HCEC 1CT (cell line): ENCODE measurements at regions not wholly inside any gene's neighbourhood (a gene's known extent, or its start where the extent isn't known, plus 50 kb on each side); places are given as distances from the start of the nearest gene placed in this dataset.

ENCODE experiments used
- DNase-seq: peaks from one replicate; pipeline ENCODE4 v3.0.0-alpha.2; 2017

DNA sequence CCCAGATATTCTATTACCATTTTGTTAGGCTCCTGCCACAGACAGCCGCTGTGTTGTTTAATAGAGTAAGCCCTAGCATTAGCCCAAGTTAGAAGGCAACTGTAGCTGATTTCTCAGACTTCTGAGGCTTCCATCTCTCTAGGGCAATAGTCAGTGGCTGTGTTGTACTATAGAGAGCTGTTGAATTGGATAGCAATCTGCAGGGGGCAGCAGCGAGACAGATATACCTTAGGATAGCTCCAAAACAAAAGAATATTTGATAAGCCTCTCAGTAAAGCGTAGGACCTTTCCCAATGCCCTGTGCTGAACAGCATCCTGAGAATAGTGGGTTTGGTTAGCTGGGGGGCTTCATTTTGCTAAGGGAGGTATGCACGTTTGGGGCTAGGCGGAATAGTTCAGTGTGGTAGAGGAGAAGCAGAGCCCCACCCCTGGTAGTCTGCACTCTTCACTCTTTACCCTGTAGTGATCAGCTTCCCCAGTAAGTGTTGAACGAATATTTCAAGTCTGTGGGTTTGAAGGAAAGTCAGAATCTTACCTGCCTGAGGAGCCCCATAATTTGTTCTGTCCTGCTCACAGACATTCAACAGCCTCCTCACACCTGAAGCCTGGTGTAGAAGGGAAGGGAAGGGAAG, 515.1 kb downstream of the INSC start:
- no peak for DNase-seq

DNA sequence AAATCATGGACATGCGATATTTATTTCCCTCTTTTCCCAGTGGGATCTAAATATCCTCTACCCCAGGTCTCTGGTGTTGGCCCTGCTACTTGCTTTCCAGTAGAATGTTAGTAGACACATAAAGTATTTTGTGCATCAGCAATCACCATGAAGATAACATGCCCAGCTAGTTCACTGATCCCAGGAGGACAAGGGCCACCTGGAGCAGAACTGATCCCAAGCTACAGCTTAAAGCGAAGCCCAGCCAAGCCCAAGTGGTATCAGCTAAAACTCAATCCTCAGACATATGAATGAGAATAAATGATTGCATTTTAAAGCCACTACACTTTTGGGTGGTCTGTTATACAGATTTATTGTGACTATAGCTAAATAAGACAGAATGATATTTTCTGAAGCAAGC, 516.2 kb downstream of the INSC start:
- DNase-seq: no peak

DNA sequence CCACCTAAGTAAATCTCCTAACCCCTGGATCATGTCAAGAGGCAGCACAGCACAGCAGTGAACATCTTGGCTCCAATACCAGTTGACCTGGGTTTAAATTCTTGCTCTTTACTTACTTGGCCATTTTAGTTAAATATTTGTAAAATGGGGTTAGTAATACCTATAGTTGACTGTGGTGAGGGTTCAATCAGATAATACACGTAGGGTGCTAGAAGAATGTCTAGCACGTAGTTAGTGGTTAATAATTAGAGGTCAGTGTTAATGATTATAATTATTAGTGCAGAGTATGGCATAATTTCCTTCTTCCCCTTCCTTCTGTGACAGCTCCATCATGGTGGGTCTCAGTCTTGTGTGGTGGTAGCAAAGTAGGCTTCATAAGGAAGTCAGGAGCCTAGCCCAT, 520.8 kb downstream of the INSC start:
- no peak for DNase-seq

DNA sequence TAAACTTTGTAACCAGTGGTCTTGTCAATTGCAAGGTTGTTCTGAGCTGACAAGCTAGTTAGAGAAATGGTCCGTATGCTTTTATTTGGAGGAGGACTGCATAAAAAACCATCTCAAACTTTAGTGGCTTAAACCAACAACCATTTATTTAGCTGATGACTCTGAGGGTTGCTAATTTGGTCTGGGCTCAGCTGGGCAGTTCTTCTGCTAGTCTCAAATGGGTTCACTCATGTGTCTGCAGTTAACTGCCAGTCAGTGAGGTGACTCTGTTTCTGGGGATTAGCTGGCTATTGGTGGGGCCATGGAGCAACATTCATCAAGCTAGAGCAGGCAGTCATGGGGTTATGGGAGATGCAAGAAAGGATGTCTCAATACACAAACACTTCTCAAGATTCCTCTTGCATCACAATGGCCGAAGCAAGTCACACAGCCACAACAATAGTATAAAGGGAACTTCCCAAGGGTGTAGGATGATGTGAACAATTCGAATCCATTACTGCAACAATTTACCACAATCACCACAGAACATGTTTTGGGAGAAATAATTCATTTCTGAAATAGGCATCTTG, 521.9 kb downstream of the INSC start:
- DNase-seq: no peak

DNA sequence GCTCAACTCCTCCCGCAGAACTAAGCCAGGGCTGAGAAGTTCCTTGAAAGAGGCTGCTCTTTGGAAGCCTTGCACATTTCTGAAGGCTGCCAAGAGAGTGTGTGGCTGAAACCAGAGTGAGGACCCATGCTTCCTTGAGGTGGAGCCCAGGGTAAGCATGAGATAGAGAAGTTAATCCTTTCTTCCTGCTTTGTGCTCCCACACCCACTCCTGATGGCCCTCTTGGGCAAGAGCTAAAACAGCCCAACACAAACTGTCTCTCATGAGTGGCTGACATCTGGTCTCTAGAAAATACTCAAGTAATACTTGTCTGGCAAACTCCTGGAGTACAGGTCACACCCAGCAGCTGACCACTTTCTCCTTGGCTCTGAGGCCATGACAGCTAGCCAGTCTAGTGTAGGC, 523.7 kb downstream of the INSC start:
- no peak for DNase-seq

DNA sequence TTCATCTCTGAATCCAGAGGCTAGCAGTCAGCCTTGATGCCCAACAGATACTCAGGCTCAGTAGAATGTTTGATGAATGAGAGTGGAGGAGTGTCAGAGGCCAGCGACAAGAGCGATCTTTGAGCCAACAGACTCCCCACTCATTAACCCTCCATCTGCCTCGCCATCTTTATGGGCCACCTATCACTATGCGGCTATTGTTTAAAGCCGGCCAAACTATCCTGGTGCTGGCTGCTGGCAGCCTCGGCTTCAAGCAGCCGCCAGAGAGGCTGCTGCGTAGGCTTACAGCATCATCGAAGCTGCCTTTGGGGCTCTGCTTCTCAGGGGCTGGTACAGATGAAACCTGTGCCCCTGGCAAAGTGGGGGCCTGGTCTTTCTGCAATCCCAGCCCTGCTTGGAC, 525.6 kb downstream of the INSC start:
- DNase-seq: no peak

DNA sequence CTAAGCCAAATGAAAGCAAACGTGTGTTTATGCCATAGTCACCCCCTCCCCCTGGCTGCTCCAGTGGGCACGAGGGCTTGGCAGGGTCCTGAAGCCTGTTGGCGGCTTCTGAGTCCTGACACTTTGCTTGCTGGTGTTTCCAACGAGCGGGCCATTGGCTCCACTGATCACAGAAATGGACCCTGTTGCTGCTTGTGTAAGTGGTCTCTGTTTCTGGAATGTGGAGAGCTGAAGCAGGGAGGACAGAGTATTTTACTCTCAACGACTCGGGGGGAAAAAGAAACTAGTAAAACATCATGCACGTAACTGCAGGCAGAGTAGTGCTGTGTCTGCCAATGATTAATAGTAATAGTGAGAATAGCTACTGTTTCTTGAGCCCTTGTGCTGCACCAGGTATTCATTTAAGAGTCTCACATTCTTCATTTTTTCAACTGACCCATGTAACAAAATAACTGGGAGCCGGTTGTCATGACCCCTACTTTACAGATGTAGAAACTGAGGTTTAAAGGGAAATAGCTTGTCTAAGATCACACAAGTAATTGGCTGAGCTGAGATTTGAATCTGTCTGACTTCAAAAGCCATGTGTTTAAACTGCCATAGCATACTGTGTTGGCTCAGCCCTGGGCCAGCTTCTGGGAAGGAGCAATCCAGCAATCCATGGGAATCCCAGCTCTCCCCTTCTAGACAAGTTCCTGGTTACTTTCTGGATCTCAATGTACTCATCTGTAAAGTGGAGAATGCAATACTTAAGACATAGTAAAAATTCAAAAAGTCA, 526.7 kb downstream of the INSC start:
- DNase-seq: no peak

DNA sequence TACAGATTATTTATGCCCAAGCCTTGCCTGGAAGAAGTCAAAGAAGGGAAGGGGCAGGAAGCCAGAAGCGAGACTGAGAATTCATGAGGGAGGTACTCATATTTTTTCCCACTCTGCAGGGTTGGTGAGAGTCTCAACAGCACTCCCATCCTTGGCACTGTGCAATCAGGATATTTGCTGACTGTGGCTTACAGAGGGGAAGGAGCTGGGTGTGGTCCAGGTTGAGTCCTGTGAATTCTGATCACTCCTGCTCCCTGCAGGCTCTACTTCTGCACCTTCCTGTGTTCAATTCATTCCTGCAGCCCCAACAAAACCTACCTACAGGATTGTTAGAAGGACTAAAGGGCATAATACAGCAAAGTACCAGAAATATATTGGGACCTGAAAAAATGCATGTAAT, 530.5 kb downstream of the INSC start:
- no peak for DNase-seq

DNA sequence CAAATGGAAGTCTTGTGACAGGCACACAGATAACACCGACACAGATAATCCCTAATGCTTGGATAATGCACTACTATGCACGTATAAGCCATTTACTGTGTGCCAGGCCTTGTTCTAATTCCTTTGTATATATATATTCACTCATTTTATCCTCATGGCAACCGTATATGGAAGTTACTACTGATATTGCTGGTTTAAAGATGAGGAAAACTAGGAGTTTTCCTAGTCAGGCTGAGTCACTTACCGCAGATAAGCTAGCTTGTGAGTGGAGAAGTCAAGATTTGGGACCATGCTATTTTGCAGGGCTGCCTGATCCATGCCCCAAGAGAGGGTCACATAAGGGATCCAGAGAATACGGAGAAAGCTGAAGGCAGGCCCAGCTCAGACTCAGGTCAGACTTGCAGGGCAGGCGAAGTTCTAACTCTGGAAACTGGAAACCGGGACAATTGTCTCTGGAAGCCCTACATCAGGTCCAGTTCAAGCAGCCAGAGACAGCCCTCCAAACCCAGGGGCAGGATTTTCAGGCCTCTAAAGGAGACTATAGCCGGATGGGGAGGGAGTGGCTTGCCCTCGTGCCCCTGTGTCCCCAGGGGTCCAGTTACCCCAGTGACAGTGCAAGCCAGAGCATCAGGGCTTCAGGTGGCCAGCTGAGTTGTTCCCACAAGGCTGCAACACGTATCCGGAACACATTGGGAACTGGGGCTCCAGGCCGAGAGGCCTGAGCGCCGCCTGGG, 534.8 kb downstream of the INSC start:
- DNase-seq: no peak

DNA sequence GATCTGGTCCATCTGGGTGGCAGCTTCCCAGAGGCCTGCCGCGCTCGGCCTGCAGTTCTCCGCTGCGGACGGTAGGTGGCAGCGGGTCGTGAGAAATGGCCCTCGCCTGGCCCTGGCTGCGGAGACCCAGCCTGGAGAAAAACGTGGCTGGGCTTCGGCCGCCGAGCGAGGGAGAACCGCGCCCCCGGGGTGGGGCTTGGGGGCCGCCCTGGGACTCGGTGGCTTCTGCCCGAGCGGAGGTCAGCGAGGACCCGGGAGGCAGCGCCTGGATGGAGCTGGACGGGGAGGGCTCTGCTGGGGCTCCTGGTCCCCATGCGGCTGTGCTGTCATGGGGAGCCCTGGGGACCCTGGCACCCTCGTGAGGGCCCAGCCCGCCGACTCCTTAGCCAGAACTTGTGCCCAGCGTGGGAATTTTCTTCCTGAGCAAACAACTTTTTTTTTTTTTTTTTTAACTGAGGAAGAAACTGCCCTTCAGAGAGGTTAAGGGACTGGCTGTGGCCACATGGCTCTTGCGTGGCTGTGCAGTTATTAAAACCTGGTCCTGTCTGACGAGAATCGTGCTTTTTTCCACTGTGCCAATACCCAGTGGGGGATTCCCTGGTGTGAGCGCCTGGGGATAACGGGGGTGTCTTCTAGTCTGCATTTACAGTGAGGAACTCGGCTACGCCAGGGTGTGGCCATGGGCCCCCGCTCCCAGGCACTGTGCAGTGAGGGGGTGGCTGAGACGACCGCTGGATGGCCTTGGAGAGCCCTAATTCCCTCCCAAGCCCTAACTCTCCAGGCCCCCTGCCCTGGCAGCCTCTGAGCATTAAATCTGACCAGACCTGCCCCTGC, 535.6 kb downstream of the INSC start:
- peak; percentile 79 for DNase-seq

DNA sequence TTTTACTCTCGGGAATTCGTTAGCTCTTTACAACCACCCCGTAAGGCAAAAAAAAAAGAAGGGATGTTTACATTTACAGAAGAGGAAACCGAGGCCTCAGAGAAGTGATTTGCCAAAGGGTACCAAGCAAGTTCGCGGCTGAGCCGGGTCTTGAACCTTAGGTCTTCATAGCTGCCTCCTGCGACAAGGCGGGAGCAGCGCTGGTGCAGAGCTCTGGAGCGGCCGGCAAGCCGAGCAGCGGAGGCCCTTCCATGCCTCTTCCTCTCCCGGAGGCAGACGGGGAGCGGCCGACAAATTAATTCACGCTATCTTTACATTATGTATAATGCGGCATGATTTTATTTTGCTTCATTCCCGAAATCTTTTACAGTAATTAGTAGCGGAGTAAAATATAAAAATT, 536.3 kb downstream of the INSC start:
- no peak for DNase-seq

DNA sequence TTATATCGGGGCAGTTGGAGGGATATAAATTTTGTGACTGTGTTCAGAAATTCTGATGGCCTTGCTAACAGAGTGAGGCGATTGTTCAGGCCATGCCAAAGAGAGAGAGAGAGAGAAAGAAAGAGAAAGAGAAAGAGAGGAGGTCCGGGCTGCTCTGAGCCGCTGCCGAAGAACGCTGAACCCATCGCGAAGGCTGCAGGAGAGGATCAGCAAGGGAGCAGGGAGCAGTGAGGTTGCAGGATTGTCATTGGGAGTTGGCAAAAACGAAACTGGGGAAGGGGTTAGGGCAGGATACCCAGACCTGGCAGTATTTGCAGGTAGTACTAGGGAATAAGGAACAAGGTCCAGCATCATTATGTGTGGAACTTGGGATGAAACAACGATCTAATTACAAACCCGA, 537.1 kb downstream of the INSC start:
- no peak for DNase-seq

DNA sequence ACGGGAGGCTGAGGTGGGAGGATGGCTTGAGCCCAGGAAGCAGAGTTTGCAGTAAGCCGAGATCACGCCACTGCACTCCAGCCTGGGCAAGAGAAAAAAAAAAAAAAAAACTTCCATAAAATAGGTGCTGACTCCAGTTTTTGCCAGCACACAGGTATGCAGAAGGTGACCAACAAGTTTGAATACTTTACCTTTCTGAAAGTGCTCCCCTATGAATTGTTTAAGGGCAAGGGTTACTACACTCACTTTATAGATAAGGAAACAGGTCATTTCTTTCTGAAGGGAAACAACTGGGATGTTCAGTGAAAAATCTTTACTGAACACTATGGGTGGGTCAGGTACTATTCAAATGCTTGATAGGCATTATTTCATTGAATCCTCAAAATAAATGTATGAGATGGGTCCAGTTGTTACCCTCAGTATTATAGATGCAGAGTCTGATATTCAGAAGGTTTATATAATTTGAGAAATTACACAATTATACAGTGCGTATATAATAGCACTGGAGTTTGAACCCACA, 538.5 kb downstream of the INSC start:
- DNase-seq: no peak

DNA sequence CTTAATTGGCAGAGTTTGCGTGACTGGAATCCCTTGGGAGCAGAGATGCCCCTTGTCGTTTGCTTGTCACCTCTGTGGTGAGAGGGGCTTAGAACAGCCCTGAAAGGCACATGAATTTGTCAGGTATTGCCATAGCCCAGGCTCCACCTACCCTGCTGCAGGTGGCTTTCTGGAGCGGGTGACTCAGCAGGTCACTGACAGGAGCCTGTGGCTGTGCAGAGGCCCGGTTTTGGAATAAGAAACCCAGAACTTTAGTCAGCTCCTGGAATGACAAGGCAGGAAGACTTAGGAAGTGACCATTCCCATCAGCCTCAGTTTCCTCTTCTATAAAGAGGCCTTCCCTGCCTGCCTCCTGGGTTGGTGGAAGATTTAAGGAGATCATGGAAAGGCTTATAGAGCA, 539.7 kb downstream of the INSC start:
- DNase-seq: no peak

DNA sequence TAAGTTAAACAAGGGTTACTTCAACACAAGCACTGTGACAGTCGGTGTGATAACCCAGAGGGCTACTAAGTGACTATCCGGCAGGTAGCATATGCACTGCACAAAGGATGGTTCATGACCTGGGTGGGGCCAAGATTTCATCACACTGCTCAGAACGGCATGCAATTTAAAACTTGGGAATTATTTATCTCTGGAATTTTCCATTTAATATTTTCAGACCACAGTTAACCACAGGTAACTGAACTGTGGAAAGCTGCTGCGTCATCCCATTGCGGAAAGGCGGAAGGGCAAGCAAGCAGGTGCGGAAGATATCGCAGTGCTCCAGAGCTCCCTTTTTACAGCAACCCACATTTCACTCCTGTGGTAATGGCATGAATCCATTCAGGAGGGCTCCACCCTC, 540.8 kb downstream of the INSC start:
- no peak for DNase-seq

DNA sequence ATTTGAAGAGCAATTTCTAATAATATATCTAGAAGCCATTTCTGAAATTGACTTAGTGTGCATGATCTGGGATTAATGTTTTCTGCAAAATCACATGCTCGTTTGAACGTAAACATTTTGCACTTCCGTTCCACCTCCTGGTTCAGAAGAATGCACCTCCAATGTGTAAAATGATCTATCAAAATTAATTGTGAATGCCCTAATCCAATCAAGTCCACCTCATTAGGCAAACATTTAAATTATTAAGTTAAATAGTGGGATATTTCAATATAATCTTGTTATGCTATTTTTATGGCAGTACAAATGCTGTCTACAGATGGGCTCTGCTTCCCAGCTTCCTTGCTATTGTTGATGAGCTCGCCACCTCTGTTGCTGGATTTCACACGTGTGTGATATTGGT, 542.5 kb downstream of the INSC start:
- no peak for DNase-seq

DNA sequence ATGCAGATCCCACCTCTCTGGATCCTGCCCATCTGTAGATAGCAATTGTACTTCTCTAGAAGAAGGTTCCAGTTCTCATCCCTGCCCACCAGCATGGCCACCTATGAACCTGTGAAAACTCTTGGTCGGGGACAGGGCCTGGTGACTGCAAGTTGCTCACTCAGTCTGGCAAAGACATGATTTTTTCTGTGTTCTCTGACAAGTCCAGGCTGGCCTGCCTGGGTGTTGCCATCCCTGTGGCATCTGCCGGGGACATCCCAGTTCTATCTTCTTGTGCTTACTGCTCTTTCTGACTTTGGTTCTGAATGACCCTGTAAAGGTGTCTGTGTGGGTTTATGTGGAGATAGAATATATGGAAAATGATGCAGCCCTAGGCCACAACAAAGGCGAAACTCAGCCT, 545.8 kb downstream of the INSC start:
- DNase-seq: no peak

DNA sequence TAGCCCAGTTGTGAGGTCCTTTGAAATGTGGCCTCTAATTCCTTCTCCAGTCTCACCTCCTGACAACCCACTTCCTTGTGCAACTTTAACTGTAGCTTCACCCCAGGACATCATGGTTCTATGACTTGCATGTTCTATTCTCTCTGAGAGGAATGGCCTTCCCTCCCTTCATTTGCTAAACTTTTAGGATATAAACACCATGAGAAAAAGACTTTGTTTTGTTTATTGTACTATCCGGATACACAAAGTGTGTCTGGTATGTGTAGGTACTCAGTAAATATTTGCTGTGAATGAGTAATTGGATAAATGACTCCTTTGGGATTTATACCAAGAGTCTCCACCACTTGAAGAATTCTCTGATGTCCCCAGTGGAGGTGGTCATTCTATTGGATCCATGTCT, 547.6 kb downstream of the INSC start:
- DNase-seq: no peak

DNA sequence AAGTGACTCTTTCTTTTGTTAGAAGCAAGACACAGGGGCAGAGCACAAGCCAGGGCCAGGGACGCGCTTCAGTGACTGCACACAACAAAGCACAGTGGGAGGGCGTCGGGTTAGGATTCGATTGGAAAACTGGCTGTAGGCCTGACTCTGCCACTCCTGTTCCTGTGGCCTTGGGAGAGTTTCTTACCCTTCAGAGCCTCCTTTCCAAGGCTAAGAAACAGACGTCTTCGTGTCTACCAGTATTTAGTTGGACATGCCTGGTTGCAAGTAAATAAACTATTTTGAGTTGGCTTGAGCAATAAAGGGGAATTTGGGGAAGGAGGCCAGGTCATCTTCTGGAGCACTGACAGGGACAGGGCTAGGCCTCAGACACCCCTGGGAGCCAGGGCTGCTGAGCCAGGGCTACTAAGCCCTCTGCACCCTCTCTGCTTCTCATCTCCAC, 549.1 kb downstream of the INSC start:
- DNase-seq: no peak

DNA sequence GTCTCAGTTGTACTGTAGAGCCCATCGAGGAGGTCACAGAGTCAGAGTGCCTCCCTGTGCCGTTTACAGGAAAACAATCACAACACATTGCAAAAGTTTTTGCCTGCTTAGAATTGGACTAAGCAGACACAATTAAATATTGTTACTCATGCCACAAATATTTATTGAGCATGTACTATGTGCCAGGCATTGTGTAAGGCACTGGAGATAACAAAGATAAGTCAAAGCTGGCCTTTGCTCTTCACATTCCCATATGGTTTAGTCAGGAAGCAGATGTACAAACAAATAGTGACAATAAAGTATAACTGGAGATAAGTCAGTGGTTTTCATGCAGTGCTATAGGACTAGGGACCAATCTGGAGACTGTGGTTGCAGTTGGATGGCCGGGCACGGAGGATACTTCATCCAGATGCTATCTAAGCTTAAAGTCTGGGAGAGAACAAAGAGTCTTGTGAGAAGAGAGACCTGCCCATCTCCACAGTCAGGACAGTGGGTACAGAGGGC, 550.7 kb downstream of the INSC start:
- no peak for DNase-seq

DNA sequence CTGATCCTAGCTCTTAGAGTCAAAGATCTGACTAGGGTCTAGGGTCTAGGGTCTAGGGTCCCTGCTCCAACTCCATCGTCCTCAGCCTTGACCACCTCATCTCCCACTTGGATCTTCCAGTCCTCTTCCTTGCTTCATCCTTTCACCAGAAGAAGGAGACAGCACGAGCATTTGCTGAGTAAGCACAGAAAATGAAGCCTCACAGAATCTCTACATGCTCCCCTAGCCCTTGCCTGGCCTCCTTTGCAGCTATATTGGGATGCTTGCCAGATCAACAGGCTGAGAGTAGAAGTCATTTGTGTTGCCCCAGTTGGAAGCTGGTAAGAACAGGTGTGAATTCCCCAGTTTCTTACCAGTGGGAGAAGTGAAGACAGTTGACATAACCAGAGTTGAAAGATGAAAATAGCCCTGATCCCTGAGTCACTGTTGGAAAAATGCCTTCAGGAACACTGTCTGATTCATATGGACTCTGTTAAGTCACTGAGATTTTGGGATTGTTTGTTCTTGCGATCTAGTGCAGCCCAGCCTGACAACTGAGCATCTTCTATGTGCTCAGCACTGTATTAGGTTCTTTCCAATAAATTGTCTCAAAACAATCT, 552.5 kb downstream of the INSC start:
- no peak for DNase-seq

DNA sequence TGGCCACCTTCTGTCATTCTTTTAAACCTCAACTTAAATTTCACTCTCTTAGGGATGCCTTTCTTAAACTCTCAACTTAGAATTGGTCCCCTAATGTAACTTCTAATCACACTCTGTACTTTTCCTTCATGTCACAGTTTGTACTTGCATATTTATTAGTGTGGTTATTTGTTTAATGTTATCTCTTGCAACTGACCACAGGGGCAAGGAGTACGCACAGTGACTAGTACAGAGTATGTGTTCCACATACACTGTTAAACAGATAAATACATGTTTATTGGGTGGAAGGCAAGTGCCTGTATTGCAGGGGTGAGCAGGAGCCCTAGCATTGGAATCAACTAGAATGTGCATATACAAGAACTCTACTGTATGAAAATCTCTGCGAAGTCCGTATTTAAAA, 554.0 kb downstream of the INSC start:
- DNase-seq: no peak
